Kidney glomerular epithelial cell (primary cell): ENCODE measurements at regions not wholly inside any gene's neighbourhood (a gene's known extent, or its start where the extent isn't known, plus 50 kb on each side); places are given as distances from the start of the nearest gene placed in this dataset.
A peak's percentile ranks its signal among the peaks of the same experiment; 100 is the strongest.

Experiments
- DNase-seq: peaks from one replicate; lab custom pipeline; 2025; lab: John Stamatoyannopoulos, UW

- no peak for DNase-seq
These were observed 177.7 kb upstream of the FRMD6 start for GRCh38 chr14:51473808-51474565.

- no peak for DNase-seq
These were observed 176.9 kb upstream of the FRMD6 start for GRCh38 chr14:51474854-51475253.

GRCh38 chr14:51478175-51478621 lies 173.5 kb upstream of the FRMD6 start:
- DNase-seq, result no peak

- peak; percentile 52 for DNase-seq
These were observed 172.0 kb upstream of the FRMD6 start for GRCh38 chr14:51479584-51480325.

- no peak for DNase-seq
These were observed 170.1 kb upstream of the FRMD6 start for GRCh38 chr14:51481643-51482042.

- no peak for DNase-seq
These were observed 169.6 kb upstream of the FRMD6 start for GRCh38 chr14:51482102-51482501.

GRCh38 chr14:51484485-51484884 lies 167.2 kb upstream of the FRMD6 start:
- no peak for DNase-seq

- no peak for DNase-seq
These were observed 166.0 kb upstream of the FRMD6 start for GRCh38 chr14:51485733-51486132.

GRCh38 chr14:51487848-51488247 lies 163.9 kb upstream of the FRMD6 start:
- no peak for DNase-seq

- no peak for DNase-seq
These were observed 163.0 kb upstream of the FRMD6 start for GRCh38 chr14:51488569-51489220.

GRCh38 chr14:51490205-51490604 lies 161.5 kb upstream of the FRMD6 start:
- peak; percentile 9 for DNase-seq

- no peak for DNase-seq
These were observed 160.6 kb upstream of the FRMD6 start for GRCh38 chr14:51491036-51491545.

GRCh38 chr14:51491776-51492175 lies 159.9 kb upstream of the FRMD6 start:
- DNase-seq, result no peak

- no peak for DNase-seq
These were observed 156.4 kb upstream of the FRMD6 start for GRCh38 chr14:51495319-51495718.

- DNase-seq, result no peak
These were observed 153.1 kb upstream of the FRMD6 start for GRCh38 chr14:51498411-51499227.

GRCh38 chr14:51500776-51501175 lies 150.9 kb upstream of the FRMD6 start:
- DNase-seq, result no peak

GRCh38 chr14:51501746-51502145 lies 150.0 kb upstream of the FRMD6 start:
- DNase-seq, result no peak

- DNase-seq, result no peak
These were observed 147.0 kb upstream of the FRMD6 start for GRCh38 chr14:51504669-51505068.

- DNase-seq, result no peak
These were observed 144.2 kb upstream of the FRMD6 start for GRCh38 chr14:51507511-51507905.

GRCh38 chr14:51507906-51508511 lies 143.7 kb upstream of the FRMD6 start:
- no peak for DNase-seq

- no peak for DNase-seq
These were observed 140.4 kb upstream of the FRMD6 start for GRCh38 chr14:51511265-51511664.
